ENCODE measurements at regions not wholly inside any gene's neighbourhood (a gene's known extent, or its start where the extent isn't known, plus 50 kb on each side); places are given as distances from the start of the nearest gene placed in this dataset.

GRCh38 chr3:6504834-6505233 lies 356.1 kb upstream of the GRM7 start:
- FAIRE-seq (no peak), ATAC-seq (no peak), DNase-seq (ENCODE audit: low spot score) (no peak)
- H3K79me2 ChIP-seq (ENCODE audit: insufficient read depth, low read length), result no peaks in the 10 kb centered on the region
- no peaks in the 10 kb centered on the region for H3K4me1 ChIP-seq (ENCODE audit: insufficient read depth, low read length)
- H4K20me1 ChIP-seq (ENCODE audit: insufficient read depth, low read length), result no peaks in the 10 kb centered on the region
- H3K4me2 ChIP-seq (ENCODE audit: low read depth, low read length), result no peak overlapping the region
- ChIA-PET CTCF (ENCODE audit: low intra/inter-chr PET ratio, low total read pairs) (no interaction called here), POLR2A (no interaction called here)
- intact Hi-C loops (cut with micrococcal nuclease; ENCODE audit: unreplicated experiment) (no loop called here), in situ Hi-C loops (cut with HindIII; ENCODE audit: extremely low pct_ligation_motif_present, low pct_unique_long_range_greater_than_20kb) (no loop called here)
- no peak overlapping the region for H3K27ac ChIP-seq (ENCODE audit: extremely low read length, insufficient read depth, low read length)
- no peaks in the 10 kb centered on the region for H3K27me3 ChIP-seq (ENCODE audit: control insufficient read depth in 1 of 2, insufficient read depth in 2 of 2, low read length in 2 of 2)
- TF ChIP-seq NFE2L2 (IDR thresholded peaks at IDR 0.05; ENCODE audit: low read length) (no peak), JUND (CRISPR knock-in tag; IDR thresholded peaks at IDR 0.05) (no peak)
- no peak overlapping the region for H3K9ac ChIP-seq (ENCODE audit: insufficient read depth, low read depth, low read length)
- 43% methylated on average over 3 of the region's 3 CpGs for WGBS (ENCODE audit: low lambda C conversion rate)
- H2AFZ ChIP-seq (ENCODE audit: low read length), result no peak overlapping the region
- no TSS peak for BruUV-seq (replicated peaks)
- peaks cover 50% of the 10 kb centered on the region for H3K9me3 ChIP-seq (ENCODE audit: low read length)
- H3K4me3 ChIP-seq (replicated peaks in 1 of 3; ENCODE audit: insufficient read depth in 1 of 3, low read depth in 2 of 3, low read length in 3 of 3), result no peak overlapping the region
- no peaks in the 10 kb centered on the region for H3K36me3 ChIP-seq (replicated peaks in 1 of 2; ENCODE audit: control insufficient read depth in 1 of 2, insufficient read depth in 2 of 2, low read length in 2 of 2)

- Histone ChIP-seq H3K27me3 (ENCODE audit: control insufficient read depth in 1 of 2, insufficient read depth in 2 of 2, low read length in 2 of 2) (no peaks in the 10 kb centered on the region), H4K20me1 (ENCODE audit: insufficient read depth, low read length) (no peaks in the 10 kb centered on the region), H3K9me3 (ENCODE audit: low read length) (peaks cover 42% of the 10 kb centered on the region), H3K27ac (ENCODE audit: extremely low read length, insufficient read depth, low read length) (no peak overlapping the region), H3K4me2 (ENCODE audit: low read depth, low read length) (no peak overlapping the region), H3K4me1 (ENCODE audit: insufficient read depth, low read length) (no peaks in the 10 kb centered on the region), H2AFZ (ENCODE audit: low read length) (no peak overlapping the region), H3K9ac (ENCODE audit: insufficient read depth, low read depth, low read length) (no peak overlapping the region), H3K4me3 (replicated peaks in 1 of 3; ENCODE audit: insufficient read depth in 1 of 3, low read depth in 2 of 3, low read length in 3 of 3) (no peak overlapping the region), H3K36me3 (replicated peaks in 1 of 2; ENCODE audit: control insufficient read depth in 1 of 2, insufficient read depth in 2 of 2, low read length in 2 of 2) (no peaks in the 10 kb centered on the region), H3K79me2 (ENCODE audit: insufficient read depth, low read length) (no peaks in the 10 kb centered on the region)
- intact Hi-C loops (cut with micrococcal nuclease; ENCODE audit: unreplicated experiment) (no loop called here), in situ Hi-C loops (cut with HindIII; ENCODE audit: extremely low pct_ligation_motif_present, low pct_unique_long_range_greater_than_20kb) (no loop called here)
- DNase-seq (ENCODE audit: low spot score) (no peak), ATAC-seq (no peak), FAIRE-seq (no peak)
- no TSS peak for BruUV-seq (replicated peaks)
- 34% methylated on average over 2 of the region's 2 CpGs for whole genome bisulfite sequencing (ENCODE audit: low lambda C conversion rate)
- ChIA-PET POLR2A (no interaction called here), CTCF (ENCODE audit: low intra/inter-chr PET ratio, low total read pairs) (no interaction called here)
- no peak for TF ChIP-seq KLF12 (CRISPR knock-in tag; IDR thresholded peaks at IDR 0.05; ENCODE audit: borderline replicate concordance)
- no peak for TF ChIP-seq SRSF4 (IDR thresholded peaks at IDR 0.05; ENCODE audit: low read depth, low read length, poor library complexity, severe bottlenecking)
- TF ChIP-seq KMT2A (CRISPR knock-in tag; IDR thresholded peaks at IDR 0.05), result no peak
- no peak for TF ChIP-seq SALL1 (CRISPR knock-in tag; IDR thresholded peaks at IDR 0.05)
- no peak for TF ChIP-seq SOX13 (IDR thresholded peaks at IDR 0.05)
- TF ChIP-seq SOX13 (CRISPR knock-in tag; conservative IDR thresholded peaks at IDR 0.05 in 1 of 2, IDR thresholded peaks at IDR 0.05 in 1 of 2), result no peak
- TF ChIP-seq PLRG1 (conservative IDR thresholded peaks at IDR 0.05), result no peak
- TF ChIP-seq RARG (CRISPR knock-in tag; IDR thresholded peaks at IDR 0.05; ENCODE audit: low read depth), result no peak
- TF ChIP-seq CREB1 (IDR thresholded peaks at IDR 0.05), result no peak
- TF ChIP-seq CREB1 (CRISPR knock-in tag; IDR thresholded peaks at IDR 0.05), result no peak
- no peak for TF ChIP-seq EP300 (IDR thresholded peaks at IDR 0.05; ENCODE audit: low read depth in 2 of 2, low read length in 2 of 2)
- no peak for TF ChIP-seq EP300 (CRISPR knock-in tag; IDR thresholded peaks at IDR 0.05; ENCODE audit: borderline replicate concordance)
- TF ChIP-seq ARHGAP35 (CRISPR knock-in tag; IDR thresholded peaks at IDR 0.05; ENCODE audit: borderline replicate concordance), result no peak
- TF ChIP-seq HMGXB4 (CRISPR knock-in tag; IDR thresholded peaks at IDR 0.05; ENCODE audit: borderline replicate concordance in 1 of 2, low read depth in 1 of 2), result no peak
- no peak for TF ChIP-seq GLMP (CRISPR knock-in tag; IDR thresholded peaks at IDR 0.05; ENCODE audit: borderline replicate concordance)
These were observed 352.5 kb upstream of the GRM7 start for GRCh38 chr3:6508410-6508759.
